Tibial nerve (tissue), 4 donors: ENCODE measurements at regions not wholly inside any gene's neighbourhood (a gene's known extent, or its start where the extent isn't known, plus 50 kb on each side); places are given as distances from the start of the nearest gene placed in this dataset.
A peak's percentile ranks its signal among the peaks of the same experiment; 100 is the strongest.

Experiments used
- DNase-seq, 2 donors: peaks; one replicate each; pipeline ENCODE4 v3.0.0-alpha.2; 2019; ENCODE audit warnings: low spot score in 2 of 2
- H3K27ac ChIP-seq, 4 donors: fragments of 200-600 bp; sonication (generic) in 3 of 4; one replicate each; pipeline ENCODE4 v1.5.1; 2017 to 2019; ENCODE audit warnings: mild to moderate bottlenecking in 1 of 4
- H3K27me3 ChIP-seq, 2 donors: fragments of 200-600 bp; sonication (generic) in 1 of 2; one replicate each; pipeline versions ENCODE4 v1.5.1 to v1.6.0; 2017 to 2019
- H3K36me3 ChIP-seq, 3 donors: fragments of 200-600 bp; sonication (generic); one replicate each; pipeline ENCODE4 v1.5.1; 2018 to 2019
- H3K4me1 ChIP-seq, 4 donors: fragments of 200-600 bp; sonication (generic) in 3 of 4; one replicate each; pipeline ENCODE4 v1.5.1; 2017 to 2019
- H3K4me3 ChIP-seq, 4 donors: fragments of 200-600 bp; sonication (generic) in 3 of 4; one replicate each; pipeline ENCODE4 v1.5.1; 2017 to 2019; ENCODE audit warnings: mild to moderate bottlenecking in 1 of 4, moderate library complexity in 1 of 4
- H3K9me3 ChIP-seq, 4 donors: fragments of 200-600 bp; sonication (generic) in 3 of 4; one replicate each; pipeline ENCODE4 v1.5.1; 2017 to 2019
- EP300 ChIP-seq, 2 donors: sonication (generic); formaldehyde crosslinking; IDR thresholded peaks; one replicate each; pipeline ENCODE4 v1.6.1; 2017; ENCODE audit warnings: antibody characterized with exemption in 2 of 2, mild to moderate bottlenecking in 1 of 2
- POLR2A ChIP-seq, 2 donors: fragments of 450-650 bp; IDR thresholded peaks; one replicate each; pipeline ENCODE4 v1.6.1; 2017; ENCODE audit warnings: antibody characterized with exemption in 2 of 2, mild to moderate bottlenecking in 2 of 2, moderate library complexity in 2 of 2
- WGBS, 2 donors: methylation state at CpG; one replicate each; pipeline ENCODE4 v1.1.5; 2018; 5-methylcytosine and 5-hydroxymethylcytosine counted together
- TF ChIP-seq, protein P1 (sequence below), 5 experiments: fragments of 200-600 bp in 3 of 5; fragments of 450-650 bp in 2 of 5; sonication (generic) in 3 of 5; IDR thresholded peaks; one replicate each; pipeline ENCODE4 v1.5.1; 2016 to 2019; ENCODE audit warnings: antibody characterized with exemption in 5 of 5, mild to moderate bottlenecking in 3 of 5, moderate library complexity in 2 of 5

DNA sequence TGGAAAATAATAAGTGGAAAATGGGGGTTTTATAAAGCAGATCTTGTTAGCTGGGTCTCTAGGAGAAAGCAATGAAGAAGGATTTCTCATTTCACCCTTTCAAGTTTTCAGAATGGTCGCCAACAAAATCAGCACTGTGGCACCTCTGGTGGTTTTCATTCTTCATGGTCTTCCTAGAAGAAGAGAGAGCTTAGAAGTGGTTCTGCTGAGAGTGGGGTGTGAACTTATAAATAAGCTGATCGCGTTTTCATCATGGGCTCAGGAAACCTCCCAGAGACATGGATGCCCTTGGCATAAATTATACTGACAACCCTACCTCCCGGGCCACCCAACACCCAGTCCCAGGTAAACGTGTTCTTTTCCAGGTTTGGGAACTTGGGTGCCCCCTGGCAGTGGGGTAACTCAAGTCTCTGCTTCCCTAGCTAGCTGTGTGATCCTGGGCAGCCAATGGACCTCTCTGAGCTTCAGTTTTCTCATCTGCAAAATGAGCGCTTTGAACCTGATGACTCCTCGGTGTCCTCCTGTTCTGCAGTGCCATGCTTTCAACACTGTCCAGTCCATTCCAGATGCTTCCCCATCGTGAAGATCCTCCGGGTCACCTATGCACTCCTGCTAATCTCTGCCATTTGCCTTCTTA lies 72.6 kb upstream of the GRAMD1B start:
- Histone ChIP-seq H3K4me3 (peak overlapping the region in 1 of 4 donors; percentile 23), H3K9me3 (no peaks in the 10 kb centered on the region), H3K27me3 (peaks cover 0 to 53% of the 10 kb centered on the region in 2 donors), H3K4me1 (peaks cover 0 to 11% (median 0%) of the 10 kb centered on the region in 4 donors), H3K36me3 (no peaks in the 10 kb centered on the region), H3K27ac (no peak overlapping the region)
- DNase-seq: no peak
- TF ChIP-seq, protein P1, sequence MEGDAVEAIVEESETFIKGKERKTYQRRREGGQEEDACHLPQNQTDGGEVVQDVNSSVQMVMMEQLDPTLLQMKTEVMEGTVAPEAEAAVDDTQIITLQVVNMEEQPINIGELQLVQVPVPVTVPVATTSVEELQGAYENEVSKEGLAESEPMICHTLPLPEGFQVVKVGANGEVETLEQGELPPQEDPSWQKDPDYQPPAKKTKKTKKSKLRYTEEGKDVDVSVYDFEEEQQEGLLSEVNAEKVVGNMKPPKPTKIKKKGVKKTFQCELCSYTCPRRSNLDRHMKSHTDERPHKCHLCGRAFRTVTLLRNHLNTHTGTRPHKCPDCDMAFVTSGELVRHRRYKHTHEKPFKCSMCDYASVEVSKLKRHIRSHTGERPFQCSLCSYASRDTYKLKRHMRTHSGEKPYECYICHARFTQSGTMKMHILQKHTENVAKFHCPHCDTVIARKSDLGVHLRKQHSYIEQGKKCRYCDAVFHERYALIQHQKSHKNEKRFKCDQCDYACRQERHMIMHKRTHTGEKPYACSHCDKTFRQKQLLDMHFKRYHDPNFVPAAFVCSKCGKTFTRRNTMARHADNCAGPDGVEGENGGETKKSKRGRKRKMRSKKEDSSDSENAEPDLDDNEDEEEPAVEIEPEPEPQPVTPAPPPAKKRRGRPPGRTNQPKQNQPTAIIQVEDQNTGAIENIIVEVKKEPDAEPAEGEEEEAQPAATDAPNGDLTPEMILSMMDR (IDR thresholded peaks at IDR 0.05): no peak
- TF ChIP-seq POLR2A (IDR thresholded peaks at IDR 0.05) (no peak), EP300 (IDR thresholded peaks at IDR 0.05) (no peak)
- WGBS, 2 donors: 59 to 64% methylated on average over 9 of the region's 9 CpGs

DNA sequence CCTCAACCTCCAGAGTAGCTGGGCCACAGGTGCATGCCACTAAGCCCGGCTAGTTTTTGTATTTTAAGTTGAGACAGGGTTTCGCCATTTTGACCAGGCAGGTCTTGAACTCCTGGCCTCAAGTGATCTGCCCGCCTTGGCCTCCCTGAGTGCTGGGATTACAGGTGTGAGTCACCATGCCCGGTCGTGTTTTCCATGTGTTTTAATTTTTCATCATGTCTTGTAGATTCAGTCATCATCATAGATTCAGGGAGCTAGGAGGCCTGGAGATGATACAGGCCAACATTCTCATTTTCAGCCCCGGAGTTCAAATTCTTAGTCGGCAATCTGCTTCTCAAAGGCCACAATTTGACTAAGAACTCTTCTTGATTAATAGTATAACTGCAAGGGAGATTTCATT lies 73.5 kb upstream of the GRAMD1B start:
- Histone ChIP-seq H3K27me3 (peaks cover 0 to 46% of the 10 kb centered on the region in 2 donors), H3K4me3 (no peak overlapping the region)
- TF ChIP-seq, protein P1 (IDR thresholded peaks at IDR 0.05): no peak
- TF ChIP-seq POLR2A (IDR thresholded peaks at IDR 0.05) (no peak), EP300 (IDR thresholded peaks at IDR 0.05) (no peak)

DNA sequence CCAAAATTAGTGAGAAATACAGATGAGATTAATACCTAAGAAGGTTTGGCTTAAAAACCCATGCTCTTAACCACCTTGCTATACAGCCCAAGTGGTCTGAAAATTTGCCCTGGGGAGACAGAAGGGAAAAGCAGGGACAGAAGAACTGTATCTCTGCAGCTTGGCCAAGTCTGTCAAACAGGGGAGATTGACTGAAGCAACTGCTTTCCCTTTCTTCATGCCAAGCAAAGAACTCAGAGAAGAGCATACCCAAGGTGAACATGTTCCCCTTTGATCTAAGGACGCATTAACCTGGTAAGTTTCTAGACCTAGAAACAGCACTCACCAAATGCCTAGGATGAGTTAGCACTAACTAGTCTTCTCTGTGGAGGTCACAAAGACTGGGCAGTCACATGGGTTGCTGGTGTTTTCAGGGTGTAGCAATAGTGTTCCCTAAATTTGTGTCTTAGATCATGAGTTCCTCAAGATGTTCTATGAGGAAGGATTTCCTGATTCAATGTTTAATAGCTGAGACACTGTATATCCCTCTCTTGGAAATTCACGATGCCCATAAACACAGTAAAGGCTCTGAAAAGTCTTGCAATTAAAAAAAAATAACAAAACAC lies 75.6 kb upstream of the GRAMD1B start:
- Histone ChIP-seq H3K9me3 (no peaks in the 10 kb centered on the region), H3K27ac (no peak overlapping the region), H3K4me1 (peaks cover 0 to 11% (median 0%) of the 10 kb centered on the region in 4 donors), H3K27me3 (peaks cover 0 to 37% of the 10 kb centered on the region in 2 donors), H3K4me3 (no peak overlapping the region), H3K36me3 (no peaks in the 10 kb centered on the region)
- TF ChIP-seq, protein P1 (IDR thresholded peaks at IDR 0.05): no peak
- no peak for DNase-seq
- 85 to 89% methylated on average over 2 of the region's 2 CpGs for WGBS, 2 donors

More for the DNA sequence above, 73.5 kb upstream of the GRAMD1B start:
- 90 to 91% methylated on average over 7 of the region's 7 CpGs for WGBS, 2 donors
- H3K27ac ChIP-seq: no peak overlapping the region
- peaks cover 0 to 11% (median 0%) of the 10 kb centered on the region in 4 donors for H3K4me1 ChIP-seq
- no peaks in the 10 kb centered on the region for H3K36me3 ChIP-seq
- no peak for DNase-seq
- H3K9me3 ChIP-seq: no peaks in the 10 kb centered on the region

DNA sequence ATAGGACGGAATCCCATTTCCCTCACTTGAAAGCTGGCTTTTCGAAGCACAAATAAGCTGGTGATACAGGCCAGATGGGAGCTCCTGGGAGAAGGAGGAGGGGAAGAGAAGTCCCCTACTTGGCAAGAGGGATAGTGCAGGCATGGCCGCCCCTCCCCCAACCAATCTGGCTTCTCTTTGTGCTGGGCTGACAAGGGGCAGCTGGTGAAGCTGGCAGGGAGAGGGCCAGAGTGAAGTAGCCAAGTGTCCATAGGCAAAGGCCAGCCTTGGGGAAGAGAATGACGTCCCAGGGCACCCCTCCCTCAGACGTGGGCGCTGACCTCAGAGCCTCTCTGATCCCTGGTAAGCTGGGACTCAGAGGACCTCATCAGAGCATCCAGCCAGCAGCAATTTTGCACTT lies 78.7 kb upstream of the GRAMD1B start:
- H3K27me3 ChIP-seq: peaks cover 0 to 8% of the 10 kb centered on the region in 2 donors
- H3K4me1 ChIP-seq: no peaks in the 10 kb centered on the region
- no peaks in the 10 kb centered on the region for H3K9me3 ChIP-seq
- no peak overlapping the region for H3K4me3 ChIP-seq
- WGBS, 2 donors: 54 to 65% methylated on average over 5 to 6 of the region's 6 CpGs
- TF ChIP-seq, protein P1 (IDR thresholded peaks at IDR 0.05): no peak
- TF ChIP-seq POLR2A (IDR thresholded peaks at IDR 0.05) (no peak), EP300 (IDR thresholded peaks at IDR 0.05) (no peak)
- no peak for DNase-seq
- H3K36me3 ChIP-seq: no peaks in the 10 kb centered on the region
- H3K27ac ChIP-seq: no peak overlapping the region

DNA sequence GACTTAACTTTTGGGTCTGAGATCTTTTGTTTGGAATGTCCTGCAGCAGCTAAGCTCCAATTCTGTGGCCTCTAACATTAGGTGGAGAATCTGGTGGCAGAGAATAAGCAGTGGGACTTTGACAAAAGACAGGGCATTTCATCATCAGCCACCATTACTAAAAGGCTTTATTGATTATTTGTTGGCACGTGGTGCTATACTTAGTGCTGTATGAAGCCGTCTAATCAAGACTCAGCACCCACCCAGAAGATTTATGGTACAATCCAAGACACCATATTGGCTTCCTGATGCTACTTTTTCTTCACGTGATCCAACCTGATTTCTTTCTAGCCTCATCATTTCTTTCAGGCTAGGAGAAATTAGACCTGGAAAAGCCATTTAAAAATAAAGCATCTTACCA lies 80.7 kb upstream of the GRAMD1B start:
- Histone ChIP-seq H3K27ac (no peak overlapping the region), H3K36me3 (no peaks in the 10 kb centered on the region), H3K4me1 (no peaks in the 10 kb centered on the region), H3K27me3 (peaks cover 0 to 6% of the 10 kb centered on the region in 2 donors), H3K9me3 (no peaks in the 10 kb centered on the region), H3K4me3 (no peak overlapping the region)
- TF ChIP-seq EP300 (IDR thresholded peaks at IDR 0.05) (no peak), POLR2A (IDR thresholded peaks at IDR 0.05) (no peak)
- TF ChIP-seq, protein P1 (IDR thresholded peaks at IDR 0.05): no peak
- no peak for DNase-seq
- WGBS, 2 donors: 76 to 89% methylated on average over 3 of the region's 3 CpGs
